ENCODE measurements at regions not wholly inside any gene's neighbourhood (a gene's known extent, or its start where the extent isn't known, plus 50 kb on each side); places are given as distances from the start of the nearest gene placed in this dataset.

DNA sequence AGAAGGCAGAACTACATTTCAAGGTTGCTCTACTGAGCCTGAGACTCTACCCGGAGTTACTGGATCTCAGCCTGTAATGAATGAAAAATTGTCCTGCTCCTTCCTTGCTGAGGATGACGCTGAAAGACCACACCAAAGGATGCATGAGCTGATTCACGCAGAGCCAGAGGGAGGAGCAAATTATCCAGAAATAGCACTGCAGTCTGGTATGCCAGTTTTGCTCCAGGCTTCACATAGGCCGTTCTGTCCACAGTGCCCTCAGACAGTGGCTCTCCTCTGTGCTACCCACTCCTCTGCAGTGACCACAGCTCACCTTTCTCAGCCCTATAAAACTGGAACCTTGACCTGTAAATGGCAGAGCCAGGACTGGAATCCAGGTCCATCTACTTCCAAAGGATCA, 79.3 kb upstream of the GALNT18 start:
- TF ChIP-seq, protein P1, sequence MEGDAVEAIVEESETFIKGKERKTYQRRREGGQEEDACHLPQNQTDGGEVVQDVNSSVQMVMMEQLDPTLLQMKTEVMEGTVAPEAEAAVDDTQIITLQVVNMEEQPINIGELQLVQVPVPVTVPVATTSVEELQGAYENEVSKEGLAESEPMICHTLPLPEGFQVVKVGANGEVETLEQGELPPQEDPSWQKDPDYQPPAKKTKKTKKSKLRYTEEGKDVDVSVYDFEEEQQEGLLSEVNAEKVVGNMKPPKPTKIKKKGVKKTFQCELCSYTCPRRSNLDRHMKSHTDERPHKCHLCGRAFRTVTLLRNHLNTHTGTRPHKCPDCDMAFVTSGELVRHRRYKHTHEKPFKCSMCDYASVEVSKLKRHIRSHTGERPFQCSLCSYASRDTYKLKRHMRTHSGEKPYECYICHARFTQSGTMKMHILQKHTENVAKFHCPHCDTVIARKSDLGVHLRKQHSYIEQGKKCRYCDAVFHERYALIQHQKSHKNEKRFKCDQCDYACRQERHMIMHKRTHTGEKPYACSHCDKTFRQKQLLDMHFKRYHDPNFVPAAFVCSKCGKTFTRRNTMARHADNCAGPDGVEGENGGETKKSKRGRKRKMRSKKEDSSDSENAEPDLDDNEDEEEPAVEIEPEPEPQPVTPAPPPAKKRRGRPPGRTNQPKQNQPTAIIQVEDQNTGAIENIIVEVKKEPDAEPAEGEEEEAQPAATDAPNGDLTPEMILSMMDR (IDR thresholded peaks at IDR 0.05; ENCODE audit: borderline replicate concordance, extremely low read depth, low read length, poor library complexity, severe bottlenecking) = no peak
- no peak for TF ChIP-seq EZH2 (IDR thresholded peaks at IDR 0.05; ENCODE audit: borderline replicate concordance, low read depth, low read length, severe bottlenecking)

Measured in DND-41 (cell line).